NT2/D1 (cell line): ENCODE measurements at regions not wholly inside any gene's neighbourhood (a gene's known extent, or its start where the extent isn't known, plus 50 kb on each side); places are given as distances from the start of the nearest gene placed in this dataset.

Experiments used
- YY1 ChIP-seq: IDR thresholded peaks from 2 replicates; pipeline ENCODE4 v1.6.1; 2011; ENCODE audit not compliant: insufficient read length, insufficient read depth
- ZNF274 ChIP-seq: IDR thresholded peaks from 2 replicates; pipeline ENCODE4 v1.6.1; 2011; ENCODE audit warnings: mild to moderate bottlenecking, low read depth, low read length

- no peak for TF ChIP-seq ZNF274
- TF ChIP-seq YY1, result no peak
These were observed 97.9 kb upstream of the ACTRT2 start for GRCh38 chr1:2923351-2923750.
